HEK293 (cell line): ENCODE measurements at regions not wholly inside any gene's neighbourhood (a gene's known extent, or its start where the extent isn't known, plus 50 kb on each side); places are given as distances from the start of the nearest gene placed in this dataset.

Experiments used
- CTCF ChIA-PET: fragments of 350-600 bp; formaldehyde crosslinking; extraction: SDS; loops from one replicate; lab custom pipeline; 2021; ENCODE audit warnings: antibody characterized with exemption; lab: Yijun Ruan, JAX
- POLR2A ChIA-PET: fragments of 300-600 bp; formaldehyde crosslinking; extraction: SDS; loops from one replicate; lab custom pipeline; 2020; ENCODE audit warnings: antibody characterized with exemption, inconsistent platforms; lab: Yijun Ruan, JAX
- H3K27ac ChIP-seq: fragments of 200-500 bp; sonication (Bioruptor generic); 2 replicates; pipeline ENCODE4 v1.5.1; 2014; ENCODE audit warnings: low read depth, low read length, control low read depth, inconsistent platforms; ENCODE audit errors: extremely low read depth
- H3K36me3 ChIP-seq, 2 experiments: fragments of 200-500 bp in 1 of 2; sonication (Bioruptor generic) in 1 of 2; 1 replicate in 1 of 2; 2 replicates in 1 of 2; pipeline ENCODE4 v1.5.1; 2014 to 2017; ENCODE audit warnings: inconsistent platforms in 2 of 2, low read length in 2 of 2; ENCODE audit not compliant: control insufficient read depth in 2 of 2, insufficient read depth in 1 of 2
- H3K4me1 ChIP-seq: fragments of 200-500 bp; sonication (Bioruptor generic); 2 replicates; pipeline ENCODE4 v1.5.1; 2014; ENCODE audit warnings: mild to moderate bottlenecking, low read length, inconsistent platforms; ENCODE audit not compliant: control insufficient read depth, insufficient read depth
- H3K4me3 ChIP-seq: 2 replicates; pipeline ENCODE4 v1.5.1; 2011; ENCODE audit warnings: low read depth, mild to moderate bottlenecking, control low read depth, low read length, moderate library complexity
- H3K9me3 ChIP-seq: fragments of 200-500 bp; sonication (Bioruptor generic); 2 replicates; pipeline ENCODE4 v1.5.1; 2014; ENCODE audit warnings: low read depth, low read length, inconsistent platforms; ENCODE audit not compliant: control insufficient read depth, insufficient read depth
- HOXC10 ChIP-seq: sonication (generic); formaldehyde crosslinking; IDR thresholded peaks from 2 replicates; pipeline ENCODE4 v1.8.1; 2023; ENCODE audit warnings: mild to moderate bottlenecking, missing genetic modification reagents
- KLF16 ChIP-seq: fragments of 450-650 bp; formaldehyde crosslinking; IDR thresholded peaks from 2 replicates; pipeline ENCODE4 v1.5.1; 2017; ENCODE audit warnings: missing biosample characterization, missing genetic modification characterization
- SP3 ChIP-seq: fragments of 450-650 bp; formaldehyde crosslinking; IDR thresholded peaks from 2 replicates; pipeline ENCODE4 v1.5.1; 2016; ENCODE audit warnings: missing biosample characterization, missing genetic modification characterization
- YY2 ChIP-seq: fragments of 450-650 bp; formaldehyde crosslinking; IDR thresholded peaks from 2 replicates; pipeline ENCODE4 v1.5.1; 2016; ENCODE audit warnings: missing biosample characterization, missing genetic modification characterization
- ZFP37 ChIP-seq: fragments of 450-650 bp; formaldehyde crosslinking; IDR thresholded peaks from 2 replicates; pipeline ENCODE4 v1.5.1; 2016; ENCODE audit warnings: missing biosample characterization, missing genetic modification characterization
- ZNF133 ChIP-seq: fragments of 450-650 bp; formaldehyde crosslinking; IDR thresholded peaks from 2 replicates; pipeline ENCODE4 v1.5.1; 2016; ENCODE audit warnings: missing biosample characterization, missing genetic modification characterization
- ZNF157 ChIP-seq: fragments of 450-650 bp; formaldehyde crosslinking; IDR thresholded peaks from 2 replicates; pipeline ENCODE4 v1.5.1; 2016; ENCODE audit warnings: missing biosample characterization, missing genetic modification characterization
- ZNF292 ChIP-seq: fragments of 450-650 bp; formaldehyde crosslinking; IDR thresholded peaks from 2 replicates; pipeline ENCODE4 v1.5.1; 2016; ENCODE audit warnings: low read depth, missing biosample characterization, missing genetic modification characterization, borderline replicate concordance
- ZNF302 ChIP-seq: fragments of 450-650 bp; formaldehyde crosslinking; IDR thresholded peaks from 2 replicates; pipeline ENCODE4 v1.5.1; 2016; ENCODE audit warnings: missing biosample characterization, missing genetic modification characterization, low read depth
- ZNF37A ChIP-seq: fragments of 450-650 bp; IDR thresholded peaks from 2 replicates; pipeline ENCODE4 v1.5.1; 2018; ENCODE audit warnings: missing biosample characterization, missing genetic modification characterization
- ZNF433 ChIP-seq: fragments of 450-650 bp; formaldehyde crosslinking; IDR thresholded peaks from 2 replicates; pipeline ENCODE4 v1.5.1; 2016; ENCODE audit warnings: missing biosample characterization, missing genetic modification characterization, low read depth
- ZNF610 ChIP-seq: fragments of 450-650 bp; formaldehyde crosslinking; IDR thresholded peaks from 2 replicates; pipeline ENCODE4 v1.5.1; 2016; ENCODE audit warnings: missing biosample characterization, missing genetic modification characterization, borderline replicate concordance
- ZNF654 ChIP-seq: fragments of 450-650 bp; formaldehyde crosslinking; IDR thresholded peaks from 2 replicates; pipeline ENCODE4 v1.5.1; 2016; ENCODE audit warnings: low read depth, missing biosample characterization, missing genetic modification characterization
- ZNF701 ChIP-seq: fragments of 450-650 bp; formaldehyde crosslinking; IDR thresholded peaks from 2 replicates; pipeline ENCODE4 v1.5.1; 2016; ENCODE audit warnings: missing biosample characterization, missing genetic modification characterization
- ZNF768 ChIP-seq: fragments of 450-650 bp; formaldehyde crosslinking; IDR thresholded peaks from 2 replicates; pipeline ENCODE4 v1.5.1; 2018; ENCODE audit warnings: missing biosample characterization, mild to moderate bottlenecking, missing genetic modification characterization
- ZXDB ChIP-seq: fragments of 450-650 bp; formaldehyde crosslinking; IDR thresholded peaks from 2 replicates; pipeline ENCODE4 v1.5.1; 2016; ENCODE audit warnings: missing biosample characterization, missing genetic modification characterization
- TF ChIP-seq, protein P1 (sequence below): fragments of 450-650 bp; formaldehyde crosslinking; IDR thresholded peaks from 2 replicates; pipeline ENCODE4 v1.5.0; 2017; ENCODE audit warnings: missing biosample characterization, missing genetic modification characterization, borderline replicate concordance
- TF ChIP-seq, protein P2 (sequence below): fragments of 450-650 bp; formaldehyde crosslinking; IDR thresholded peaks from 2 replicates; pipeline ENCODE4 v1.5.1; 2016; ENCODE audit warnings: missing biosample characterization, missing genetic modification characterization, low read depth
- TF ChIP-seq, protein P3 (sequence below): fragments of 450-650 bp; formaldehyde crosslinking; IDR thresholded peaks from 2 replicates; pipeline ENCODE4 v1.5.1; 2016; ENCODE audit warnings: missing biosample characterization, missing genetic modification characterization
- TF ChIP-seq, protein P4 (sequence below): fragments of 450-650 bp; formaldehyde crosslinking; IDR thresholded peaks from 2 replicates; pipeline ENCODE4 v1.5.1; 2016; ENCODE audit warnings: missing biosample characterization, missing genetic modification characterization, borderline replicate concordance

DNA sequence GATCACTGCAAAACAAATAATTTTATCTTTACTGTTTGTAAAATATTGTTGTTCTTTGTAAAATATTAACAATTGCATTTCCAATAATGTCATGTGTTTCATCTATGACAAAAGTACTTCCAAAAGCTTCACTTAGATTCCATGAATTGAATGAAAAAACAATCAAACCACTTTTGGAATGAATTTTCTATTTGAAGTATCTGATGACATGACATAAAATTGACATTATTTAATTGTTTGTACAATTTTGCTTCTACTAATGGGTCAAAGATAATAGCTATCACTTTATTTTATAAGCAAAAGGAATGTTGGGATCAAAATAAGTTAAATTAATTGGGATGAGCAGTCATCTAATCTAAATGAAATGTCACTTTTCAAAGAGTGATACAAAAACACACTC lies 684.3 kb downstream of the NR2F1-AS1 start:
- TF ChIP-seq, protein P1, sequence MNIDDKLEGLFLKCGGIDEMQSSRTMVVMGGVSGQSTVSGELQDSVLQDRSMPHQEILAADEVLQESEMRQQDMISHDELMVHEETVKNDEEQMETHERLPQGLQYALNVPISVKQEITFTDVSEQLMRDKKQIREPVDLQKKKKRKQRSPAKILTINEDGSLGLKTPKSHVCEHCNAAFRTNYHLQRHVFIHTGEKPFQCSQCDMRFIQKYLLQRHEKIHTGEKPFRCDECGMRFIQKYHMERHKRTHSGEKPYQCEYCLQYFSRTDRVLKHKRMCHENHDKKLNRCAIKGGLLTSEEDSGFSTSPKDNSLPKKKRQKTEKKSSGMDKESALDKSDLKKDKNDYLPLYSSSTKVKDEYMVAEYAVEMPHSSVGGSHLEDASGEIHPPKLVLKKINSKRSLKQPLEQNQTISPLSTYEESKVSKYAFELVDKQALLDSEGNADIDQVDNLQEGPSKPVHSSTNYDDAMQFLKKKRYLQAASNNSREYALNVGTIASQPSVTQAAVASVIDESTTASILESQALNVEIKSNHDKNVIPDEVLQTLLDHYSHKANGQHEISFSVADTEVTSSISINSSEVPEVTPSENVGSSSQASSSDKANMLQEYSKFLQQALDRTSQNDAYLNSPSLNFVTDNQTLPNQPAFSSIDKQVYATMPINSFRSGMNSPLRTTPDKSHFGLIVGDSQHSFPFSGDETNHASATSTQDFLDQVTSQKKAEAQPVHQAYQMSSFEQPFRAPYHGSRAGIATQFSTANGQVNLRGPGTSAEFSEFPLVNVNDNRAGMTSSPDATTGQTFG (tag by site-specific recombination), result no peak
- TF ChIP-seq ZXDB (tag by site-specific recombination) (no peak), ZNF157 (tag by site-specific recombination) (no peak), ZFP37 (no peak), YY2 (tag by site-specific recombination) (no peak), ZNF610 (no peak), ZNF133 (tag by site-specific recombination) (no peak)
- TF ChIP-seq, protein P2, sequence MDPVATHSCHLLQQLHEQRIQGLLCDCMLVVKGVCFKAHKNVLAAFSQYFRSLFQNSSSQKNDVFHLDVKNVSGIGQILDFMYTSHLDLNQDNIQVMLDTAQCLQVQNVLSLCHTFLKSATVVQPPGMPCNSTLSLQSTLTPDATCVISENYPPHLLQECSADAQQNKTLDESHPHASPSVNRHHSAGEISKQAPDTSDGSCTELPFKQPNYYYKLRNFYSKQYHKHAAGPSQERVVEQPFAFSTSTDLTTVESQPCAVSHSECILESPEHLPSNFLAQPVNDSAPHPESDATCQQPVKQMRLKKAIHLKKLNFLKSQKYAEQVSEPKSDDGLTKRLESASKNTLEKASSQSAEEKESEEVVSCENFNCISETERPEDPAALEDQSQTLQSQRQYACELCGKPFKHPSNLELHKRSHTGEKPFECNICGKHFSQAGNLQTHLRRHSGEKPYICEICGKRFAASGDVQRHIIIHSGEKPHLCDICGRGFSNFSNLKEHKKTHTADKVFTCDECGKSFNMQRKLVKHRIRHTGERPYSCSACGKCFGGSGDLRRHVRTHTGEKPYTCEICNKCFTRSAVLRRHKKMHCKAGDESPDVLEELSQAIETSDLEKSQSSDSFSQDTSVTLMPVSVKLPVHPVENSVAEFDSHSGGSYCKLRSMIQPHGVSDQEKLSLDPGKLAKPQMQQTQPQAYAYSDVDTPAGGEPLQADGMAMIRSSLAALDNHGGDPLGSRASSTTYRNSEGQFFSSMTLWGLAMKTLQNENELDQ, result no peak
- Histone ChIP-seq H3K4me1 (no peaks in the 10 kb centered on the region), H3K4me3 (no peak overlapping the region), H3K27ac (no peak overlapping the region), H3K36me3 (no peaks in the 10 kb centered on the region), H3K9me3 (no peaks in the 10 kb centered on the region)
- ChIA-PET POLR2A (no interaction called here), CTCF (interaction anchor here (0.6 to 1.4 kb wide), 3 partner anchors 12 to 379 kb away, joined by 3 to 6 read pairs (median 4); no protein-coding TSS in a partner anchor)

DNA sequence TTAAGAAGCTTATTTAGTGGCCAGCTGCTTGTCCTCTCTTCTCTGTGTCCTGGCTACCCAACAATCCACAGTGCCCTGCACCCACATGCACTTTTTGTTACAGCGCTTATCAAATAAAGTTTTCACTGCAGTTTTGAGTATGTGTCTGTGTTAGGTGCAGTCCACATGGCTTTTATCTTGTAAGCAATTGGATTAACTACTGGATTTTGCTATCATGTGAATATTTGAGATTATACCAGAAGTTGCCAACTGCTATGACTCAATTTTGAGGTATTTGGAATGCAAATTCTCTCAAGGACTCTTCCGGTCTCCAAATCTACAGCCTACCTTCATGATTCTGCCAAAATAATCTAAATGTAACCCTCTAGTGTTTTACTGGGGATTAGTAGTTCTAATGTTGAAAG lies 690.2 kb downstream of the NR2F1-AS1 start:
- CTCF ChIA-PET, result no interaction called here
- Histone ChIP-seq H3K36me3 (no peaks in the 10 kb centered on the region), H3K4me1 (no peaks in the 10 kb centered on the region), H3K27ac (no peak overlapping the region), H3K9me3 (no peaks in the 10 kb centered on the region), H3K4me3 (no peak overlapping the region)
- TF ChIP-seq KLF16 (tag by site-specific recombination) (no peak), ZNF292 (tag by site-specific recombination) (no peak), ZNF701 (tag by site-specific recombination) (no peak), ZNF433 (tag by site-specific recombination) (no peak), ZNF302 (tag by site-specific recombination) (no peak), SP3 (tag by site-specific recombination) (no peak), ZNF768 (tag by site-specific recombination) (no peak), ZNF654 (tag by site-specific recombination) (no peak), HOXC10 (CRISPR knock-in tag) (no peak), ZNF37A (tag by site-specific recombination) (no peak)
- TF ChIP-seq, protein P3, sequence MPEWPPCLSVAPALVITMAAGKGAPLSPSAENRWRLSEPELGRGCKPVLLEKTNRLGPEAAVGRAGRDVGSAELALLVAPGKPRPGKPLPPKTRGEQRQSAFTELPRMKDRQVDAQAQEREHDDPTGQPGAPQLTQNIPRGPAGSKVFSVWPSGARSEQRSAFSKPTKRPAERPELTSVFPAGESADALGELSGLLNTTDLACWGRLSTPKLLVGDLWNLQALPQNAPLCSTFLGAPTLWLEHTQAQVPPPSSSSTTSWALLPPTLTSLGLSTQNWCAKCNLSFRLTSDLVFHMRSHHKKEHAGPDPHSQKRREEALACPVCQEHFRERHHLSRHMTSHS (tag by site-specific recombination), result no peak
- TF ChIP-seq, protein P4, sequence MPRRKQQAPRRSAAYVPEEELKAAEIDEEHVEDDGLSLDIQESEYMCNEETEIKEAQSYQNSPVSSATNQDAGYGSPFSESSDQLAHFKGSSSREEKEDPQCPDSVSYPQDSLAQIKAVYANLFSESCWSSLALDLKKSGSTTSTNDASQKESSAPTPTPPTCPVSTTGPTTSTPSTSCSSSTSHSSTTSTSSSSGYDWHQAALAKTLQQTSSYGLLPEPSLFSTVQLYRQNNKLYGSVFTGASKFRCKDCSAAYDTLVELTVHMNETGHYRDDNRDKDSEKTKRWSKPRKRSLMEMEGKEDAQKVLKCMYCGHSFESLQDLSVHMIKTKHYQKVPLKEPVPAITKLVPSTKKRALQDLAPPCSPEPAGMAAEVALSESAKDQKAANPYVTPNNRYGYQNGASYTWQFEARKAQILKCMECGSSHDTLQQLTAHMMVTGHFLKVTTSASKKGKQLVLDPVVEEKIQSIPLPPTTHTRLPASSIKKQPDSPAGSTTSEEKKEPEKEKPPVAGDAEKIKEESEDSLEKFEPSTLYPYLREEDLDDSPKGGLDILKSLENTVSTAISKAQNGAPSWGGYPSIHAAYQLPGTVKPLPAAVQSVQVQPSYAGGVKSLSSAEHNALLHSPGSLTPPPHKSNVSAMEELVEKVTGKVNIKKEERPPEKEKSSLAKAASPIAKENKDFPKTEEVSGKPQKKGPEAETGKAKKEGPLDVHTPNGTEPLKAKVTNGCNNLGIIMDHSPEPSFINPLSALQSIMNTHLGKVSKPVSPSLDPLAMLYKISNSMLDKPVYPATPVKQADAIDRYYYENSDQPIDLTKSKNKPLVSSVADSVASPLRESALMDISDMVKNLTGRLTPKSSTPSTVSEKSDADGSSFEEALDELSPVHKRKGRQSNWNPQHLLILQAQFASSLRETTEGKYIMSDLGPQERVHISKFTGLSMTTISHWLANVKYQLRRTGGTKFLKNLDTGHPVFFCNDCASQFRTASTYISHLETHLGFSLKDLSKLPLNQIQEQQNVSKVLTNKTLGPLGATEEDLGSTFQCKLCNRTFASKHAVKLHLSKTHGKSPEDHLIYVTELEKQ (tag by site-specific recombination), result no peak
- POLR2A ChIA-PET, result no interaction called here
